ENCODE measurements at regions not wholly inside any gene's neighbourhood (a gene's known extent, or its start where the extent isn't known, plus 50 kb on each side); places are given as distances from the start of the nearest gene placed in this dataset.

DNA sequence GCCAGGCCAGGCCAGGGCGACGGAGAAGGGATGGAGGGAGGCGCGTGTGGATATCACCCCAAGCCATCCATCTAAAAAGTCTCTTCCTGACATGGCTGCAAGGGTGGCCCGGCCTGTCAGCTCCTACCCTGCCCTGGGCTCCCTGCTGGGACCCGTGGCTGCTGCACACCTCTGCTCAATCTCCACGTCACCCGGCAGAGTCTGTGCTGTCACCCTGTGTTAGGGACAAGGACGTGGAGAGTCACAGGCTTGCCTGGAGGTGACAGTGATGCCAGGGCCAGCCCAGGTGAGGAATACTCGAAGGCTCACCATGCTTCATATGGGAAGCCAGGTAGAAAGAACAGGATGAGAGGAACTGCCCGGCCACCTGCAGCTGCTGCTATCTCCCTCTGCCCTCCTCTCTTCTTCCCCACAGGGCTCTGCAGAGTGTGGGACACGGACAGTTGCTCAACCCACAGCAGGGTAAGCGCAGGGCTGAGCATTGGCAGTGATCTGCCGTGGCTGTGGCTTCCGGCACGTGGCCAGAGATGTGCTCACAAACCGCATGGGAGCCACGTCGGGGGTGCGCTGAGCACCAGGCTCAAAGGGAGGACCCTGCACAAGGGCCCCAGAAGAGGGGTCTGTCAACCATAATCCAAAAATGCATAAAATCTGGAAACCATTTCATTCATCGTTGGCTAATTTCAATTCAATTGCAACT lies 214.3 kb downstream of the DLL1 start:
- no peak for ATAC-seq
- TF ChIP-seq, protein P1, sequence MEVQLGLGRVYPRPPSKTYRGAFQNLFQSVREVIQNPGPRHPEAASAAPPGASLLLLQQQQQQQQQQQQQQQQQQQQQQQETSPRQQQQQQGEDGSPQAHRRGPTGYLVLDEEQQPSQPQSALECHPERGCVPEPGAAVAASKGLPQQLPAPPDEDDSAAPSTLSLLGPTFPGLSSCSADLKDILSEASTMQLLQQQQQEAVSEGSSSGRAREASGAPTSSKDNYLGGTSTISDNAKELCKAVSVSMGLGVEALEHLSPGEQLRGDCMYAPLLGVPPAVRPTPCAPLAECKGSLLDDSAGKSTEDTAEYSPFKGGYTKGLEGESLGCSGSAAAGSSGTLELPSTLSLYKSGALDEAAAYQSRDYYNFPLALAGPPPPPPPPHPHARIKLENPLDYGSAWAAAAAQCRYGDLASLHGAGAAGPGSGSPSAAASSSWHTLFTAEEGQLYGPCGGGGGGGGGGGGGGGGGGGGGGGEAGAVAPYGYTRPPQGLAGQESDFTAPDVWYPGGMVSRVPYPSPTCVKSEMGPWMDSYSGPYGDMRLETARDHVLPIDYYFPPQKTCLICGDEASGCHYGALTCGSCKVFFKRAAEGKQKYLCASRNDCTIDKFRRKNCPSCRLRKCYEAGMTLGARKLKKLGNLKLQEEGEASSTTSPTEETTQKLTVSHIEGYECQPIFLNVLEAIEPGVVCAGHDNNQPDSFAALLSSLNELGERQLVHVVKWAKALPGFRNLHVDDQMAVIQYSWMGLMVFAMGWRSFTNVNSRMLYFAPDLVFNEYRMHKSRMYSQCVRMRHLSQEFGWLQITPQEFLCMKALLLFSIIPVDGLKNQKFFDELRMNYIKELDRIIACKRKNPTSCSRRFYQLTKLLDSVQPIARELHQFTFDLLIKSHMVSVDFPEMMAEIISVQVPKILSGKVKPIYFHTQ (CRISPR knock-in tag; IDR thresholded peaks at IDR 0.05): no peak
- TF ChIP-seq ZNF121 (CRISPR knock-in tag; IDR thresholded peaks at IDR 0.05) (no peak), ZNF232 (CRISPR knock-in tag; IDR thresholded peaks at IDR 0.05) (no peak)
- ChIA-PET CTCF (interaction anchor here (0.8 kb wide), 1 partner anchor 245 kb away, joined by 4 read pairs; no protein-coding TSS in a partner anchor), POLR2A (no interaction called here)
- Mint-ChIP-seq H3K4me3 (no peak overlapping the region), H3K36me3 (peaks cover 9% of the 10 kb centered on the region), H3K9me3 (peaks cover 25% of the 10 kb centered on the region), H3K27me3 (ENCODE audit: low read depth) (no peaks in the 10 kb centered on the region; the same call in 1 of the 2 replicates), H3K27ac (no peak overlapping the region), H3K4me1 (0 out of 2 replicates have a peak, but pooled peaks cover 4% of the 10 kb centered on the region)
- no peak for DNase-seq (ENCODE audit: low spot score)

DNA sequence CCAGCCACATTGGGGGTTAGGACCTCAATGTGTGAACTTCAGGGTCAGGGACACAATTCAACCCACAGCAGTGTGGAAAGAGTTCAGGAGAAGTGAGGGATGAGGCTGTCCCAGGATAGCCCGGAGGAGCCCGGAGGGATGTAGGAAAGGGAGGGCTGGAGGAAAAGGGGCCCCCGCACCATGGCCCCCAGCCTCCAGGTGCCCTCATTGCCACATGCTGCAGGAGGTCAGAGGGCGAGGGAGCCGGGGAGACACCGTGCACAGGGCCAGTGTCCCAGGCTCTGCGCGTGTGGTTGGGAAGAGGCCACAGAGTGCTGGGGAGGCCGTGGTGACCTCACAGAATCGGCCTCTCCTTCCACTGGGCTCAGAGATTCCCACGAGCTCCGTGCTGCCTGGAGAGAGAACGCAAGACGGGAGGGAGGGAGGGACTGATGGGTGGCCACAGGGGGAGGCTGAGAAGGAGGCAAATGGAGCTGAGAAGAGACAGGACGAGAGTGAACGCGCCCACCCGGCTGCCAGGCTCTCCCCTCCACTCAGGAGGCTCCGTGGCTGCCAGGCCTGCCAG lies 215.1 kb downstream of the DLL1 start:
- POLR2A ChIA-PET: interaction anchor here (0.6 kb wide), 1 partner anchor 1472 kb away, joined by 5 read pairs; no protein-coding TSS in a partner anchor
- Mint-ChIP-seq H3K4me3 (no peak overlapping the region), H3K27me3 (ENCODE audit: low read depth) (no peaks in the 10 kb centered on the region; the same call in 1 of the 2 replicates), H3K9me3 (peaks cover 32% of the 10 kb centered on the region), H3K36me3 (peaks cover 9% of the 10 kb centered on the region), H3K4me1 (0 out of 2 replicates have a peak, but pooled peaks cover 4% of the 10 kb centered on the region), H3K27ac (no peak overlapping the region)
- DNase-seq (ENCODE audit: low spot score) (no peak), ATAC-seq (no peak)
- TF ChIP-seq GTF2I (CRISPR knock-in tag; conservative IDR thresholded peaks at IDR 0.05): no peak
- TF ChIP-seq NFYB (CRISPR knock-in tag; conservative IDR thresholded peaks at IDR 0.05; ENCODE audit: low read depth): no peak
- no peak for TF ChIP-seq JAZF1 (CRISPR knock-in tag; IDR thresholded peaks at IDR 0.05)
- CTCF ChIA-PET: interaction anchor here (0.8 kb wide), 1 partner anchor 244 kb away, joined by 4 read pairs; no protein-coding TSS in a partner anchor

DNA sequence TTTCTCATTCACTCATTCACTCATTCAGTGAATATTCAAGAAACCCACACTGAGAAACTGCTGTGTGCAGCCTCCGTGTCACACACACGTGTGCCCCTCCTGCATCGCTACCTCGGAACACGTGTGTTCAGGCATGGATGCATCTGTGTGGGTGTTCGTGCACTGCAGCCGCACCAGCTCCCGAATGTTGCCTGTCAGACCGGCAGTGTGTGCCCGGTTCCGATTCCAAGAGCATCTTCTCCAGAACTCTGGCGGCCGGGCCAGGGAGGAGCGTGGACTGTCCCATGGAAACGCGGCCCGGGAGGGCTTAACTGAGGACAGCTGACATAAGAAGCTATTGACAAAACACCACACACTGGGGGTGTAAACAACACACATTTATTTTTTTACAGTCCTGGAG lies 216.0 kb downstream of the DLL1 start:
- Mint-ChIP-seq H3K27ac (no peak overlapping the region), H3K9me3 (peaks cover 38% of the 10 kb centered on the region), H3K27me3 (ENCODE audit: low read depth) (peaks cover 4% of the 10 kb centered on the region), H3K4me1 (0 out of 2 replicates have a peak, but pooled peaks cover 4% of the 10 kb centered on the region), H3K4me3 (no peak overlapping the region), H3K36me3 (peaks cover 15% of the 10 kb centered on the region)
- ATAC-seq (no peak), DNase-seq (ENCODE audit: low spot score) (no peak)
- CTCF ChIA-PET: no interaction called here
- POLR2A ChIA-PET: interaction anchor here (0.6 kb wide), 1 partner anchor 1471 kb away, joined by 5 read pairs; no protein-coding TSS in a partner anchor
- TF ChIP-seq NR1H2 (CRISPR knock-in tag; IDR thresholded peaks at IDR 0.05) (no peak), OVOL2 (CRISPR knock-in tag; IDR thresholded peaks at IDR 0.05; ENCODE audit: borderline replicate concordance) (no peak), ZNF671 (CRISPR knock-in tag; IDR thresholded peaks at IDR 0.05) (no peak), SMAD4 (CRISPR knock-in tag; IDR thresholded peaks at IDR 0.05) (no peak), NFE2L1 (CRISPR knock-in tag; IDR thresholded peaks at IDR 0.05) (no peak), MYBL2 (CRISPR knock-in tag; IDR thresholded peaks at IDR 0.05) (no peak), RELA (CRISPR knock-in tag; IDR thresholded peaks at IDR 0.05; ENCODE audit: borderline replicate concordance) (no peak), ATF1 (CRISPR knock-in tag; IDR thresholded peaks at IDR 0.05) (no peak), ZNF317 (CRISPR knock-in tag; IDR thresholded peaks at IDR 0.05; ENCODE audit: borderline replicate concordance, low read depth) (no peak), SMAD3 (CRISPR knock-in tag; IDR thresholded peaks at IDR 0.05; ENCODE audit: borderline replicate concordance) (no peak)
- TF ChIP-seq, protein P2, sequence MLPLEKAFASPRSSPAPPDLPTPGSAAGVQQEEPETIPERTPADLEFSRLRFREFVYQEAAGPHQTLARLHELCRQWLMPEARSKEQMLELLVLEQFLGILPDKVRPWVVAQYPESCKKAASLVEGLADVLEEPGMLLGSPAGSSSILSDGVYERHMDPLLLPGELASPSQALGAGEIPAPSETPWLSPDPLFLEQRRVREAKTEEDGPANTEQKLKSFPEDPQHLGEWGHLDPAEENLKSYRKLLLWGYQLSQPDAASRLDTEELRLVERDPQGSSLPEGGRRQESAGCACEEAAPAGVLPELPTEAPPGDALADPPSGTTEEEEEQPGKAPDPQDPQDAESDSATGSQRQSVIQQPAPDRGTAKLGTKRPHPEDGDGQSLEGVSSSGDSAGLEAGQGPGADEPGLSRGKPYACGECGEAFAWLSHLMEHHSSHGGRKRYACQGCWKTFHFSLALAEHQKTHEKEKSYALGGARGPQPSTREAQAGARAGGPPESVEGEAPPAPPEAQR (CRISPR knock-in tag; IDR thresholded peaks at IDR 0.05): no peak
- TF ChIP-seq, protein P3, sequence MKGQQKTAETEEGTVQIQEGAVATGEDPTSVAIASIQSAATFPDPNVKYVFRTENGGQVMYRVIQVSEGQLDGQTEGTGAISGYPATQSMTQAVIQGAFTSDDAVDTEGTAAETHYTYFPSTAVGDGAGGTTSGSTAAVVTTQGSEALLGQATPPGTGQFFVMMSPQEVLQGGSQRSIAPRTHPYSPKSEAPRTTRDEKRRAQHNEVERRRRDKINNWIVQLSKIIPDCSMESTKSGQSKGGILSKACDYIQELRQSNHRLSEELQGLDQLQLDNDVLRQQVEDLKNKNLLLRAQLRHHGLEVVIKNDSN (CRISPR knock-in tag; IDR thresholded peaks at IDR 0.05): no peak
- TF ChIP-seq, protein P4, sequence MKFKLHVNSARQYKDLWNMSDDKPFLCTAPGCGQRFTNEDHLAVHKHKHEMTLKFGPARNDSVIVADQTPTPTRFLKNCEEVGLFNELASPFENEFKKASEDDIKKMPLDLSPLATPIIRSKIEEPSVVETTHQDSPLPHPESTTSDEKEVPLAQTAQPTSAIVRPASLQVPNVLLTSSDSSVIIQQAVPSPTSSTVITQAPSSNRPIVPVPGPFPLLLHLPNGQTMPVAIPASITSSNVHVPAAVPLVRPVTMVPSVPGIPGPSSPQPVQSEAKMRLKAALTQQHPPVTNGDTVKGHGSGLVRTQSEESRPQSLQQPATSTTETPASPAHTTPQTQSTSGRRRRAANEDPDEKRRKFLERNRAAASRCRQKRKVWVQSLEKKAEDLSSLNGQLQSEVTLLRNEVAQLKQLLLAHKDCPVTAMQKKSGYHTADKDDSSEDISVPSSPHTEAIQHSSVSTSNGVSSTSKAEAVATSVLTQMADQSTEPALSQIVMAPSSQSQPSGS (CRISPR knock-in tag; IDR thresholded peaks at IDR 0.05; ENCODE audit: borderline replicate concordance, low read depth): no peak
- TF ChIP-seq, protein P5, sequence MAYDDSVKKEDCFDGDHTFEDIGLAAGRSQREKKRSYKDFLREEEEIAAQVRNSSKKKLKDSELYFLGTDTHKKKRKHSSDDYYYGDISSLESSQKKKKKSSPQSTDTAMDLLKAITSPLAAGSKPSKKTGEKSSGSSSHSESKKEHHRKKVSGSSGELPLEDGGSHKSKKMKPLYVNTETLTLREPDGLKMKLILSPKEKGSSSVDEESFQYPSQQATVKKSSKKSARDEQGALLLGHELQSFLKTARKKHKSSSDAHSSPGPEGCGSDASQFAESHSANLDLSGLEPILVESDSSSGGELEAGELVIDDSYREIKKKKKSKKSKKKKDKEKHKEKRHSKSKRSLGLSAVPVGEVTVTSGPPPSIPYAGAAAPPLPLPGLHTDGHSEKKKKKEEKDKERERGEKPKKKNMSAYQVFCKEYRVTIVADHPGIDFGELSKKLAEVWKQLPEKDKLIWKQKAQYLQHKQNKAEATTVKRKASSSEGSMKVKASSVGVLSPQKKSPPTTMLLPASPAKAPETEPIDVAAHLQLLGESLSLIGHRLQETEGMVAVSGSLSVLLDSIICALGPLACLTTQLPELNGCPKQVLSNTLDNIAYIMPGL (CRISPR knock-in tag; IDR thresholded peaks at IDR 0.05): no peak

All from WTC11 (cell line).